Muscle layer of colon (tissue), 2 donors: ENCODE measurements at regions not wholly inside any gene's neighbourhood (a gene's known extent, or its start where the extent isn't known, plus 50 kb on each side); places are given as distances from the start of the nearest gene placed in this dataset.

Source experiments
- H3K27ac ChIP-seq: one replicate; pipeline ENCODE4 v1.7.0; 2013; ENCODE audit warnings: low read depth, mild to moderate bottlenecking, low read length, moderate library complexity
- H3K27me3 ChIP-seq, 2 donors: one replicate each; pipeline ENCODE4 v1.7.0; 2013; ENCODE audit warnings: low read length in 2 of 2, mild to moderate bottlenecking in 2 of 2; ENCODE audit not compliant: insufficient read depth in 2 of 2, control insufficient read depth in 1 of 2
- H3K36me3 ChIP-seq: one replicate; pipeline ENCODE4 v1.7.0; 2013; ENCODE audit warnings: mild to moderate bottlenecking, low read length; ENCODE audit not compliant: insufficient read depth
- H3K4me1 ChIP-seq: one replicate; pipeline ENCODE4 v1.7.0; 2013; ENCODE audit warnings: mild to moderate bottlenecking, low read length; ENCODE audit not compliant: insufficient read depth
- H3K4me3 ChIP-seq, 2 donors: one replicate each; pipeline ENCODE4 v1.7.0; 2013; ENCODE audit warnings: low read length in 2 of 2, low read depth in 1 of 2, mild to moderate bottlenecking in 1 of 2, moderate library complexity in 1 of 2
- H3K9ac ChIP-seq: one replicate; pipeline ENCODE4 v1.7.0; 2013; ENCODE audit warnings: low read length
- H3K9me3 ChIP-seq: one replicate; pipeline ENCODE4 v1.7.0; 2013; ENCODE audit warnings: mild to moderate bottlenecking, low read length
- donor health status: abdominal sarcoma.
- donor health status: Adenocarcinoma of cecum.

DNA sequence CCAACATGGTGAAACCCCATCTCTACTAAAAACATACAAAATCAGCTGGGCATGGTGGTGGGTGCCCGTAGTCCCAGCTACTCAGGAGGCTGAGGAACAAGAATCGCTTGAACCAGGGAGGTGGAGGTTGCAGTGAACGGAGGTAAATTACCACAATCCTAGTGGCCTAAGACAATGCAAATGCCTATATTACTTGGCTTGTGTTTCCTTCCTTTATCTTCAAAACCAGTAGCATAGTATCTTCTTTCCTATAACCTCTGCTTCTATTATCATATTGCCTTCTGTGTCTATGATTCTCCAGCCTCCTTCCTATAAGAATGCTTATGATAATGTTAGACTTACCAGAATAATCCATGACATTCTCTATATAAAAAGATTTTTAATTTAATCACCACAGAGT is 156.2 kb upstream of the RGS18 start:
- H3K9me3 ChIP-seq, result no peaks in the 10 kb centered on the region
- no peaks in the 10 kb centered on the region for H3K27me3 ChIP-seq
- H3K27ac ChIP-seq, result no peak overlapping the region
- H3K4me3 ChIP-seq, result no peak overlapping the region
- no peaks in the 10 kb centered on the region for H3K4me1 ChIP-seq
- H3K9ac ChIP-seq, result no peak overlapping the region
- no peaks in the 10 kb centered on the region for H3K36me3 ChIP-seq

GRCh38 chr1:192003295-192004077 is 154.8 kb upstream of the RGS18 start:
- no peak overlapping the region for H3K4me3 ChIP-seq
- H3K9me3 ChIP-seq, result no peaks in the 10 kb centered on the region
- H3K27ac ChIP-seq, result no peak overlapping the region
- H3K27me3 ChIP-seq, result no peaks in the 10 kb centered on the region
- H3K9ac ChIP-seq, result no peak overlapping the region
- no peaks in the 10 kb centered on the region for H3K36me3 ChIP-seq
- no peaks in the 10 kb centered on the region for H3K4me1 ChIP-seq

- Histone ChIP-seq H3K9me3 (no peaks in the 10 kb centered on the region), H3K27me3 (no peaks in the 10 kb centered on the region), H3K27ac (no peak overlapping the region), H3K4me3 (no peak overlapping the region), H3K4me1 (no peaks in the 10 kb centered on the region), H3K36me3 (no peaks in the 10 kb centered on the region), H3K9ac (no peak overlapping the region)
Observed at GRCh38 chr1:192005976-192006375, 152.3 kb upstream of the RGS18 start.

- no peak overlapping the region for H3K27ac ChIP-seq
- H3K4me1 ChIP-seq, result no peaks in the 10 kb centered on the region
Observed at GRCh38 chr1:192008281-192008825, 149.9 kb upstream of the RGS18 start.

DNA sequence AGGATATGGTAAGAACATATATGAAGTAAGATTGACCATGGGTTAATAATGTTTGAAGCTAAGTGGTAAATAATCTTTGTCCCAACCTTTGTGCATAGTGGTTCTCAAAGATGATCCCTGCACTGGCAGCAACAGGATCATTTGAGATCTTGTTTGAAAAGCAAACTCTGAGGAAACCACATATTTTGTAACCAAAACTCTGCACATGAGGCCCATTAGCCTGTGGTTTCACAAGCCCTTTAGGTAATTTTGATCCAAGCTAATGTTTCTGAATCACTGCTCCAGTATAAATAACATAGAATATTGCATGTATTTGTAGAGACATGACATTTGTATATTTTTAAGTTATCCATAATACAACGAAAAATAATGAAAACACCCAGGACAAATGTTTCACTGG is 147.9 kb upstream of the RGS18 start:
- Histone ChIP-seq H3K4me1 (no peaks in the 10 kb centered on the region), H3K4me3 (no peak overlapping the region), H3K27me3 (no peaks in the 10 kb centered on the region), H3K9ac (no peak overlapping the region), H3K9me3 (no peaks in the 10 kb centered on the region), H3K27ac (no peak overlapping the region), H3K36me3 (no peaks in the 10 kb centered on the region)

More at GRCh38 chr1:192008281-192008825, 149.9 kb upstream of the RGS18 start:
- no peak overlapping the region for H3K9ac ChIP-seq
- no peaks in the 10 kb centered on the region for H3K27me3 ChIP-seq
- no peak overlapping the region for H3K4me3 ChIP-seq
- H3K36me3 ChIP-seq, result no peaks in the 10 kb centered on the region
- no peaks in the 10 kb centered on the region for H3K9me3 ChIP-seq

DNA sequence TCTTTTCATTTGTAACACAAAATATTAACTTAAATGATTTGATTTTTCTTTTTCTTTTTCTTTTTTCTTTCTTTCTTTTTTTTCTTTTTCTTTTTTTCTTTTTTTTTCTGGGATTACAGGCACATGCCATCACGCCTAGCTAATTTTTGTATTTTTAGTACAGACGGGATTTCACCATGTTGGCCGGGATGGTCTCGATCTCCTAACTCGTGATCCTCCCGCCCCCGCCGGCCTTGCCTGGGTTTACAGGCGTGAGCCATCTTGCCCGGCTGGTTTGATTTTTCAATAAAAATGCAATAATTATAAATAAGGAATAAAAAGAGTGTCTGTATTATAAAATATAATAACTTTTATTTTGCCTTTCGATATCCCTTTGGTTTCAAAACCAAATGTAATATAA is 146.7 kb upstream of the RGS18 start:
- Histone ChIP-seq H3K4me3 (no peak overlapping the region), H3K9me3 (no peaks in the 10 kb centered on the region), H3K27ac (no peak overlapping the region), H3K36me3 (no peaks in the 10 kb centered on the region), H3K4me1 (no peaks in the 10 kb centered on the region), H3K9ac (no peak overlapping the region), H3K27me3 (no peaks in the 10 kb centered on the region)

DNA sequence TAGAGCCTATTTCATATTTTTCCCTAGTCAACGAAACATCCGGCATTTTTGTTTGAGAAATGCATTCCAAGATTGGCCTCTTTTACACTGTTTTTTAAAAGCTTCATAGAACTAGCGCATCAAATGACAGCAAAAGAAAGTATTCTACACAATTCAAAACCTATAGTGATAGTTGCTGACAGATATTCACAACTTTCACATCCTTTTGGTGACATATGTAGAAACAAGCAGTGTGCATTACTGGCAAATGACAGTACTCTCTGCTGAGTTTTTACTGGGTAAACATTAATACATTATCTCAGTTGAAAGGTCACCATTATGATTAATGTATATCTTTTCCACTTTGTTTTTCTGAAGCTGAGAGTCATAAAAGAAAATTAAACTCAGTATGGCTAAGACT is 135.4 kb upstream of the RGS18 start:
- Histone ChIP-seq H3K27ac (no peak overlapping the region), H3K27me3 (no peaks in the 10 kb centered on the region), H3K4me3 (no peak overlapping the region), H3K9me3 (no peaks in the 10 kb centered on the region), H3K36me3 (no peaks in the 10 kb centered on the region), H3K4me1 (no peaks in the 10 kb centered on the region), H3K9ac (no peak overlapping the region)

DNA sequence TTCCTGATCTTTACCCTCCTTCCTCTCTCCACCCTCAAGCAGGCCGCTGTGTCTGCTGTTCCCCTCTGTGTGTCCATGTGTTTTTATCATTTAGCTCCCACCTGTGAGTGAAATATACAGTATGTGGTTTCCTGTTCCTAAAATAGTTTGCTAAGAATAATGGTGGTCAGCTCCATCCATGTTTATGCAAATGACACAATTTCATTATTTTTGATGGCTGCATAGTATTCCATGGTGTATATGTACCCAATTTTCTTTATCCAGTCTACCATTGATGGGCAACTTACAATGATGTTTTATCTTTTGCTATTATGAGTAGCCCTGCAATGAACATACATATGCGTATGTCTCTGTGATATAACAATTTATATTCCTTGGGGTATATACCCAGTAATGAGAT is 133.4 kb upstream of the RGS18 start:
- Histone ChIP-seq H3K27ac (no peak overlapping the region), H3K4me3 (no peak overlapping the region), H3K9ac (no peak overlapping the region), H3K4me1 (no peaks in the 10 kb centered on the region), H3K9me3 (no peaks in the 10 kb centered on the region), H3K36me3 (no peaks in the 10 kb centered on the region), H3K27me3 (no peaks in the 10 kb centered on the region)

DNA sequence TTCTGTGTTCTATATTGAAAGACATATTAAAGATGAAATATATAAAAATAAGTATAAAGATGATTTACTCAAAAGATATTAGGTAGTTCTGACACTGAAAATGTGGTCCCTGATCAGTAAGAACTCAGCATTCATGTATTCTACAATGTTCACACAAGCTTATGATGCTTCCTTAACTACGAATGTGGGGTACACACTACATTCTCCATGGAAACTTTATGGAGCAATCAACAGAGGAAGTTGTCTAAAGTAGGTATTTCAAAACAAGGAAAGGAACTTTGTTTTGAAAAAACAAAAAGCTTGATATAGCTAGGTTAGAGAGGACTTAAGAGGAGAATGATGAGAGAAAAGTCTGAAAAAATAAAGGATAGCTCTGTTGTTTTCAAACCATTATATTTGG is 119.7 kb upstream of the RGS18 start:
- no peaks in the 10 kb centered on the region for H3K9me3 ChIP-seq
- no peaks in the 10 kb centered on the region for H3K36me3 ChIP-seq
- H3K27ac ChIP-seq, result no peak overlapping the region
- no peaks in the 10 kb centered on the region for H3K27me3 ChIP-seq
- H3K9ac ChIP-seq, result no peak overlapping the region
- no peaks in the 10 kb centered on the region for H3K4me1 ChIP-seq
- H3K4me3 ChIP-seq, result no peak overlapping the region

DNA sequence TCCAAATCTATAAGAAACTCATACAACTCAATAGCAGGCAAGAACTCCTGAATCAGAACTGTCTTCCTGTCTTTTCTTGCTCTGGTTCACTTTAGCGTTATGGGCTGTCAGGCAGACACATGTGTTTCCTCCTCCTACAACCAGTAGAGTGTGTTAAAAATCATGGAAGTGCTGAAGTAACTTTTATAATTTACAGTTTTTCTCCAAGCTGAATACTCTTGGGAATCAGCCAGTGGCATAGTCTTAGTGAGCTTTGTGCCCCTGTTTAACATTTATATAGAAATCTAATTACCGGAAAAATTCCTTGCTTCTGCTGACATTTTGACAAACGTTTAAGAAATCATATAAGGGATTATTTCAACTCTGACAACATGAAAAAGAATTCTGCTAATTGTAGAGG is 113.1 kb upstream of the RGS18 start:
- Histone ChIP-seq H3K27ac (no peak overlapping the region), H3K4me3 (no peak overlapping the region), H3K4me1 (no peaks in the 10 kb centered on the region), H3K27me3 (no peaks in the 10 kb centered on the region), H3K9me3 (no peaks in the 10 kb centered on the region), H3K9ac (no peak overlapping the region), H3K36me3 (no peaks in the 10 kb centered on the region)

GRCh38 chr1:192053531-192053971 is 104.7 kb upstream of the RGS18 start:
- Histone ChIP-seq H3K36me3 (no peaks in the 10 kb centered on the region), H3K27ac (no peak overlapping the region), H3K4me3 (no peak overlapping the region), H3K9ac (no peak overlapping the region), H3K27me3 (no peaks in the 10 kb centered on the region), H3K9me3 (no peaks in the 10 kb centered on the region), H3K4me1 (peaks cover 18% of the 10 kb centered on the region)

DNA sequence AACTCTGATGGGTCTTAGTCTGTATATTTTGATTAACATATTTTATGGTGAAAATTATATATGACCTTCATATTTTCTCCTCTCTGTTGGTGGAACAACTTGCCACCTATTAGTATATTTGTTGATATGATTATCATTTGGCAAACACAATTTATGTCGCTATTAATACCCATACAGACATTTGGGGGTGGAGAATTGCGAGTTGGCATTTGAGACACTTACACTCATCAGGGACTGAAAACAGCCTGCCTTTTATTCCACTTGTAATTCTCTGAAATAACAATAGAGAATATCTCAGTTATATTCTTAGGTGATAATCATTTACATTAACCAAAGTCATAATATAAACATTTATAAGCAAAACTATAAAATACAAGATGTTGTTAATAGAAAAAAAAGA is 100.5 kb upstream of the RGS18 start:
- Histone ChIP-seq H3K9me3 (no peaks in the 10 kb centered on the region), H3K27me3 (no peaks in the 10 kb centered on the region), H3K4me1 (peaks cover 12% of the 10 kb centered on the region), H3K9ac (no peak overlapping the region), H3K36me3 (no peaks in the 10 kb centered on the region), H3K4me3 (no peak overlapping the region), H3K27ac (no peak overlapping the region)
